ENCODE measurements at regions not wholly inside any gene's neighbourhood (a gene's known extent, or its start where the extent isn't known, plus 50 kb on each side); places are given as distances from the start of the nearest gene placed in this dataset.

DNA sequence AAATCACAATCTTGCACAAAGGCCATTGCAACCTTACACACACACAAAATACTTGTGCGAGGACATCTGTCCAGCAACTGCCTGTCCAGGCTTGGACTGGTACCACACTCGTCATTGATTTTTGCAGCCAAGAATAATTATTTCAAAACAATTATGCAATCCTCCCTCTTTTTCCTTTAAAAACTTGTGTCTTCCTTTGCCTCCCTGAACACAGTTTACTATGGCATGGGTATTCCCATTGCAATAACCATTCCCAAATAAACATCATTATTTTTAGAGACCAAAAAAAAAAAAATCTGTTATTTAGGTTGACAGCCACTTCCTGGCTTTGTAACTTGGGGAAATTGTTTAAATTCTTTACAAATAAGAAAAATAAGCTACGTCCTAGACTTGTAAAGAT lies 54.0 kb downstream of the C11orf91 start:
- DNase-seq (ENCODE audit: low spot score) = no peak

DNA sequence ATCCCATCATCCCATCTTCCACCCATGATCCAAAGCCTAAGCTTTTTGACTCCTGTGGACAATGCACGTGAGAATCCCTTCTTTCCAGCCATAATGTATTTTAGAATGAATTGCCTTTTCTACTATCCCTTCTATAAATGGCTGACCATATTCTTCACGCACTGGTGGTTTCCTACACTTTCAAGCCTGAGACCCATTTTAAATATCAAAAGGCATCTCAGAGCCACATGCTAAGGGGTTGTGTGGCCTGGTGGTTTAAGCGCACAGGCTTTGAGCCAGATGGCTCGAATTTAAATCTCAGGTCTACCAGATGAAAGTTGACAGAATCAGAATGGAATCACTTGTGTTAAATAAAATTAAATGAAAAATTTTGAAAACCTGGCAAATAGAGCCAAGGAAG lies 54.5 kb downstream of the C11orf91 start:
- no peak for DNase-seq (ENCODE audit: low spot score)

DNA sequence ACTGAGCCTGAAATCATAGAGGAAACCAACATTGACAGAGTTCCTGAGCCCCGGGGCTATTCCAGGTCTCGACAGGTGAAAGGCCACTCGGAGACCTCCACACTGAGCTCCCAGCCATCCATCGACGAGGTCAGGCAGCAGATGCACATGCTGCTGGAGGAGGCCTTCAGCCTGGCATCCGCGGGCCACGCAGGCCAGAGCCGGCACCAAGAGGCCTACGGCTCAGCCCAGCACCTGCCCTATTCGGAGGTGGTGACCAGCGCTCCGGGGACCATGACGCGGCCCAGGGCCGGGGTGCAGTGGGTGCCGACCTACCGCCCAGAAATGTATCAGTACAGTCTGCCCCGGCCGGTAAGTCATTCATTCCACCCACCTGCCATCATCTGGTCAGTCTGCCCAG lies 54.9 kb downstream of the C11orf91 start:
- DNase-seq (ENCODE audit: low spot score) = no peak

DNA sequence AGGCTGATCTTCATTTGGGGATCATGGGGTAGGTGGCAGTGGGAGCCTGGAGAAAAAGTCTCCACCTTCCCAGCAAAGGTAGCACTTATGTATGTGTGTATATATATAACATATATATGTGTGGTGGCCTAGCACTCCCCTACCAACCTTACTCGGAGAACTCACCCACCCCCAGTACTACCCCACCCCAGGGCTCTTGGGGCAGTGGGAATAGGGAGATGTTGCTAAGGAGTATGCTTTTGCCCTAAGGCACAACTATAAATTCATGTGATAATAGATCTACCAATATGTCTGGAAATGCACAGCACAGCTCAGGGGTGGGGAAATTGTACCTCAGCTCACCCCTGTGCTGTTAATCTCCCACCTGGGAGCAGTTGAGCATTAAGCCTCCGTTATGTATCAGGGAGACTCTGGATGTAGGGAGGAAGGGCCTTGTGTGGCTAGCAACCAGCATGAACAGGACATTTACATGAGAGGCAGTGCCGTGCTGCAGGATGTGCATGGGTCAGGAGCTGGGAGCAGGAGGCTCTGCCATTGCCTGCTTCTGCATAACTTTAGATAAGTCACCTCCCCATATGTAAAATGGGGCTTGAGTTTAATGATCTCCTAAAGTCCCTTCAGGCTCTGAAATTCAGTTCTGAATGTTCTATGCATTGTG lies 57.3 kb downstream of the C11orf91 start:
- DNase-seq (ENCODE audit: low spot score) = no peak

DNA sequence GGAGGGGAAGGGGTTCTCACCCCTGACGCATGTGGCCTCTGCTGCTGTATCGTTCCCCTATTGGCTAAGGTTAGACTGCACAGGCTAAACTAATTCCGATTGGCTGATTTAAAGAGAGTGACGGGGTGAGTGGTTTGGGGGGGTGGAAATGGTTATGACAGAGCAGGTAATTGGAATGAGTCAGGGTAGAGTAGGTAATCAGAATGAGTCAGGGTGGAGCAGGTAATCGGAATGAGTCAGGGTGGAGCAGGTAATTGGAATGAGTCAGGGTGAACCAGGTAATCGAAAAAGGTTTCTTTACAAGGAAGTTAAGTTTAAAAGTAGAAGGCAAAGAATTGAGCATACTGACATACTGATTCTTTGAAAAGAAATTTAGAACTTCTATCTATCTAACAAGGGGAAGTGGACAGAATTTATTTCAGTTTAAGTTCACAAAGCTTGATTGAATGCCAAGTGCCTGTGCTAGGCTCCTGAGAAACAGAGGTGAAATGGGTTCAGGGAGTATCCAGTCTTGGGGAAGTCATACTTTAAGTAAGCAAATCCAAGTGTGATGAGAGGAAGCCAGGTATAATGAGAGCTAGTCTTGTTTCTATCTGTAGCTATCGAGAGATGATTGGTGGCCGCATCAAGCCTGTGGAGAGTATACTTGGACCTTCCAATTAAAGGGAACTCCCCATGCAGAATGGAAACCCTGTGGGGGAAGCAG lies 58.0 kb downstream of the C11orf91 start:
- DNase-seq (ENCODE audit: low spot score) = no peak

DNA sequence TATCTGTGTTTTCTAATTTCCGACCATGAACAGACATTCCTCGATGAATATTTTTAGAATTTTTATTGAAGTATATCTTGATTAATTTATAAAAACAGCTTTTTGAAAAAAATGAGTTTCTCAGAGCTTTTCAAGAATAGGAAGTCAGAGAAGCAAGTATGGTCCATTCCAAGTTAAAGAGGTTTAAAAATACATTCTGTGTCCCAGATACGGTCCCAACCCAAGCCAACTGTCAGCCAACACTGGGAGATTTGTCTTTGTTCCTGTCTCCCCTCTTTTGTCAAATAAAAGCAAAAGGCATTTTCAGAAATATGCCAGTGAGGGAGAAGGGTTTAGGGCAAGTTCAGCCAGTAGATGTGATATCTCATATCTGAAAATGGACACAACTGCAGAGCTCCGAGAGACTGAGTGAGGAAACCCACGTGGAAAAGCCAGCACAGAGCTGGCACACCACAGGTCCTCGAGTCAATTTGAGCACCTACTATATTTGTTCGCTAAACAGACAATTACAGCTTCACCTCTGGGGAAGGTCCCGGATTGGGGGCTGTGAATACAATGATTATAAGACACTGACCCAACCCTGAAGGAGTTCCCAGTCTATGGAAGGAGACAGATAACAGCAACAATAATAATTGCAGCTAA lies 59.8 kb downstream of the C11orf91 start:
- DNase-seq (ENCODE audit: low spot score) = no peak

DNA sequence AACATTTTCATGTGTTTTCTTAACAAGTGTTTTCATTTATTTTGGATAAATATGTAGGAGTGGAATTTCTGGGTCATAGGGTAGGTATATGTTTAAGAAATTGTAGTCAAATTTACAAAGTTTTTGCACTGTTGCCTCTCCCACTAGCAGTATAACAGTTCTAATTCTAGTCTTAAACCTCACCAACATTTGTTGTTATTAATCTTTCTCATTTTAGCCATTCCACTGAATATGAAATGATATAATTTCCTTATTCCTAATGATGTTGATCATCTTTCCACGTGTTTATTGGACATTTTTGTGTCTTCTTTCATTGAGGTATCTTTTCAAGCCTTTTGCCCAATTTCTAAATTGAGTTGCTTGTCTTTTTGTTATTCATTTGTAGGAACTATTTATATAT lies 62.0 kb downstream of the C11orf91 start:
- no peak for DNase-seq (ENCODE audit: low spot score)

DNA sequence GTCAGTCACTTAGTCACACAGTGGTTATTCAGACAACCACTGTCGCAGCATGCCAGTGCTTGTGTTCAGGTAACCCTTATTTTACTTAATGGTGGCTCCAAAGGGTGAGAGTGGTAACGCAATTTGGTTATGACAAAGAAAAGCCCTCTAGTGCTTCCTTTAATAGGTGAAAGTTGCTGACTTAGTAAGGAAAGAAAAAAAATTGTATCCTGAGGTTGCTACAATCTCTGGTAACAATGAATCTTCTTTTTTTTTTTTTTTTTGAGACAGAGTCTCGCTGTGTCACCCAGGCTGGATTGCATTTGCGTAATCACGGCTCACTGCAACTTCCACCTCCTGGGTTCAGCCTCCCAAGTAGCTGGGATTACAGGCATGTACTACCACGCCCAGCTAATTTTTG lies 64.5 kb downstream of the C11orf91 start:
- DNase-seq (ENCODE audit: low spot score) = no peak

DNA sequence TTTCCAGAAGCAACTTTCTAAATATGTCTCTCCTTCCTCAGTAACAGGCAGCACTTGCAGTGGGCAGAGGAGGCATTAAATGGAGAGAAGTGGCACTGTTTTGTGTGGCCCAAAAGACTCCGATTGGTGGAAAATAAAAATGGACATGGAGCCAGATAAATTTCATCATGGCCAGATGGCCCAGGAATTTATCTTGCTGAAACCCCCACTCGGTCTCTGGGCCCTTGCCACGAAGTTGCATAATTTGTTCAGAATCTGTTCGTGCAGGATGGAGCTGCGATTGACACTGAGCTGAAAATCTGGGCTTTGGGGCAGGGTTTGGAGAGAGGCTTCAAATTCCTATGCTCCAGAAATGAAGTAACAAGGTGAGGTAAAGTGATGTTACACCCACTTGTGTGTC lies 65.5 kb downstream of the C11orf91 start:
- DNase-seq (ENCODE audit: low spot score) = no peak

DNA sequence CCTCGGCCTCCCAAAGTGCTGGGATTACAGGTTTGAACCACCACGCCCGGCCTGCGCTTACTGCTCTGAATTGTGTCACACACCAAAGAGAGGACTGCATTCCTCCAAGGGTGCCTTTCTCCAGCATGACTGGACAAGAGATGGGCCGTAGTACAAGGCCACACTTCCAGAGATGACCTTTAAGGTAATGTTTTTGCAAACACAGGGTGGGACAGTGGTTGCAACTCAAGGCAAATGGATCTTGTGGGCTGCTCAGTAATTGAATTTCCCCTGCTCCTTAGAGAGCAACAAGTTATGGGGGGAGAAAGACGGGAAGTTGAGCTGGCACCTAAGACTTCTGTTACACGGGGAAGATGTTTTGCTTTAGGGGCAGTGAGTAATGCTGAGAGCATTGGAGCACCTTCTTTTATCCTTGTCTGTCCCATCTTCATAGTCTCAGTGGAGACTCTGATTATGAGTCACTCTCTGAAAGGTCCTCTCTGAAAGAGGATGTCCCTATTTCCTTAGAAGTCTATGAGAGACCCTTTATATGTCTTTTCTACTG lies 66.3 kb downstream of the C11orf91 start:
- no peak for DNase-seq (ENCODE audit: low spot score)

DNA sequence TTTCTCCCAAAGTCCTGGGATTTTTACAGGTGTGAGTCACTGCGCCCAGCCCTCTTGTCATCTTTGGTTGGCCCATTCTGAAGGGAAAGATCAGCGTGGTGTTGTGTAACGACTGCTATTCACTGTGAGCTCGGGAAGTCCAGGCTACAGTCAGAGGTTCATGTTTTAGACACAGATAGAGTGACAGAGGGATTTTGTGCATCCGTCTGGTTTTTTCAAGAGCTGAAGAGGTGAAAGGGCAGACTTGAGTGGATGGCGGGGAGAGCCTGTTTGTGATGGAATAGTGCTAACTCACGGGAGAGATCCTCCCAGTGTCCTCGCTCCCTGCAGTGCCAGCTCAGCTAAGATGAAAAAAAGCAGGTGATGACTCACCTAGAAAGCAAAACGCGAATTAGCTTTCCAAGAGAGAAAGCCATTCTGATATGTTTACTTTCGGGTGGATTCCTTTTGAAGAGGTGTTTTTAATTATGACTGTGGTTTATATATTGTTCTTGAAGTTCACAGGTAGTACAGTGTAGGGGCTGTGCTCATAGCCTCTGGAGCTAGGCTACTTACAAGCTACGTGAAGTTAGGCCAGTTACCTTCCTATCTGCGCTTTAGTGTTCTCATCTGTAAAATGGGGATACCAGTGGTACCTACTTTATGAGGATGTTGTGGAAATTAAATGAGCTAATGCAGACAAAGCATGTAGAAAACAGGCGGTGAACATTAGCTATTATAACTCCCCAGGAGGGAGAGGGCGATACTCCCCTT lies 67.2 kb downstream of the C11orf91 start:
- no peak for DNase-seq (ENCODE audit: low spot score)

DNA sequence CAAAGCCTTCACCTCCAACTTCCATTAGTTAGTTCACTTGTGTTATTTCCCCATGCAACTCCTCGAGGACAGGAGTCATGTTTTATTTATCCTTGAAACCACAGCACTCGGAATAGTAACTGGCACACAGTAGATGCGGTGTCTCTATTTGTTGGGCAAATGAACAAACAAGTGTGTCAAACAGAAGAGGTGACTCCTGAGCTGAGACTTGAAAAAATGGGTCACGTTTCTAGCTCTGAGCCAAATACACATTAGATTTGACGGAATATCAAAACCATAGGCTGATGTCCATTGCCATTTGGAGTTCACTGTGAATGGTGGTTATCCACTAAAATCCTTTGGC lies 68.9 kb downstream of the C11orf91 start:
- no peak for DNase-seq (ENCODE audit: low spot score)

DNA sequence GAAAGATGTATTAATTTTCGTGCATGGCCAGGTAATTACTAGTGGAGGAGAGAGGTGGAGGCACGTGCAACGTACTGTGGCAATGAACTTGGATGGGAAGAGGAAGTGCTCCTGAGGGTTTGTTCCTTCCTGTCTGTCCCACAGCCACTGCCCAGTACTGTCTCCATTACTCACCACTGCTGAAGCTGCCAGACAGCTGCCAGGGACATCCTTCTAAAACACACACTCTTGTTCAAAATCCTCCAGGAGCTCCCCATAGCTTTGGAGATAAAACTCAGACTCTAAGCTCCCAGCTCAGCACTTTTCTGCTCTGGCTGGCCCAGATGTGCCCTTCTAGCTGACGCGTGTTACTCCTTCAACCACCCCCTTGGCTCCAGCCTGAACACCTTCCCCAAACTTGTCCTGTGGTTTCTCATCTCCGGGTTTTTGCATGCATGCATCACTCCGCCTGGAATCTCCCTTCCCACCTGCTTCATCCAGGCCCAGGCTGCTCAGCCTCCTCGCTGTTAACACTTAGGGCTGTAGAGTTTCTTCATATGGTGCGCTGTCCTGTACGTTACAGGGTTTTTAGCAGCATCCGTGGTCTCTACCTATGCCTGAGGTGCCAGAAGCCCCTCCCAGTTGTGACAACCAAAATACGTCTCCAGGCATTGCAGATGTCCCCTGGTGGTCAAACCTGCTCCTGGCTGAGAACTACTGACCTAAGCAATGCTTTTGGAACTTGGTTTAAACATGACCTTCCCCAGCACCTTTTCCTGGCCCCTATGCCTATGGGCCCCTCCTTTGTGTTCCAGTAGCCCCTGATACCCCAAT lies 69.5 kb downstream of the C11orf91 start:
- DNase-seq (ENCODE audit: low spot score) = no peak

DNA sequence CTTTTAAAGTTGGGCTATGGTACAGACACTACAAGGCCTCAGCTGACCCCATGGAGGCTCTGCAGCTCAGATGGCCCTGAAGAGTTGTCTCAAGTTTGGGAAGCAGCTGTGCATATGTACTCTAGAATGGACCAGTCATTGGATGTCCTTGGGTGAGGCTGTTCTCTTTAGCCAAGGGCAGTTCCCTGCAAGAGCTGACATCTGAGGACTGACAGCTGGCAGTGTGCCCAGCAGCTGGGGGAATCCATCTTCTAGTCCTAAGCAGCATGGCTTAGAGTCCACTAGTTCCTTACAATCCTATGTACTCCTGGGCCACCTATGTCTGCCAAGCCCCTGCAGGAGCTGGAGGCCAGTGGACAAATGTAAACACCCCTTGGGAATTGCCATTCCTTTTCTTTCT lies 76.5 kb downstream of the C11orf91 start:
- no peak for DNase-seq (ENCODE audit: low spot score)

DNA sequence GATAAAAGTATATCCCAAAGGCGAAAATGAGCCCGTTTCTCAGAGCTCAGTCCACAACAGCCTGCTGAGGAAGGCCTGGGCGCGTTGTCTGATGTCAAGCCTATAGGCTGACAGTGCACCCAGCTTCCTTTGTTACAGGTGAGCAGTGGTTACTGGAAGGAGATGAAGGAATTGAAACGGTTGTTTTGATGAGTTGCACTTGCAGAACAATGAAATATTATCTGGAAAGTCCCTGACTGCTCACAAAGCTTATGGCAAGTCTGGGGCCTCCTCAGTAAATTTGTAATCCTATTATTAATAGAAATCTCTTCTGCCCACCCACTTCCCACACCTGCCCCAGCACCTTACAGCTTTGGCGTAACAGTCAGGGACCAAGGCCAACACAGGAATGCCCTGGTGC lies 77.8 kb downstream of the C11orf91 start:
- DNase-seq (ENCODE audit: low spot score) = no peak

DNA sequence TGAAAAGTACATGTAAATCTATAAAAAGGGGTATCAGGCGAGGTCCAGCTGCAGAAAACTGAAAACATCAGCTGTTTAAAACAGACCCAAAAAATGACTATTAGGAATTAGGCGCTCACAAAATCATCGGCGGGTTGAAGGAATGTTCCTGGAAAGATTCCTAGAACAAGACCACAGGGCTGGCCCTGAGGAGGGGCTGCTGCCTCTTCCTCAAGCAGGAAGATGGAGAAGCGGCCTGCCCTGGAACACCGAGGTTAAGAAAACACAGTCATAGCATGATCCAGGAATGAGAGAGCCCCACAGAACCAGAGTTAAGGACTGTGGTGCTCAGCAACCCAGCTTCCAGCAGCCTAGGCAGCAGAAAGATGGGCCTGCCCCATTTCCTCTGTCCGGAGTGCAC lies 78.4 kb downstream of the C11orf91 start:
- no peak for DNase-seq (ENCODE audit: low spot score)

DNA sequence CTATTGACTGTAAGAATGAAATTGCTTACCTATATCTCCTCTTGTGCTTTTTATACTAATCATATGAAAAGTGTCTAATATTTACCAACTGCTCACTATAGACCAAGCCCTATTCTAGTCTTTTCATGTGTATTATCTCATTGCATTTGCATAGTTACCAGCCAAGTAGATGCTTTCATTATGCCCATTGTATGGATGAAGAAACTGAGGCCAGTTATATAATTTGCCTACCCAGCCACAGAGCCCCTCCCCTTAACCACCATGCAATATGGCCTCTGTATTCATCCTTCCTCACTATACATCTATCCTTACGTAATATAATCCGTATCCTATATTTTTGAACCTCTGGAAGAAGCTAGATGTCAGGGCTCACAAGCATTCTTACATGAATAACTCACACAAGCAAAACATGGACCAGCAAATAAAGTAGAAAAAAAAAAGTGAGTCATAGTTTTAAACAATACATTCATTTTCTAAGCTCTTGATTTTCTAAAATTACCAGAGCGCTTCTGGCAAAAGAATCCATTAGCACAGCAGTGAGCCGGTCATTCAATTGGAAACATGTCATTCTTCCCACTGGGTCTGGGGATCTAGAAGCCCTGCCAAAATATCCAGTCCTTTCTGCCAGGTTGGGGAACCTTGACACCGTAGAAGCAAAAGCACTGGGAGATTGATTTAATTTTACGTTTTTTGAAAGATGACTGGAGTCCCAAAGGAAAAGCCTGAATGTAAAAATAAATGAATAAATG lies 80.0 kb downstream of the C11orf91 start:
- DNase-seq (ENCODE audit: low spot score) = no peak

DNA sequence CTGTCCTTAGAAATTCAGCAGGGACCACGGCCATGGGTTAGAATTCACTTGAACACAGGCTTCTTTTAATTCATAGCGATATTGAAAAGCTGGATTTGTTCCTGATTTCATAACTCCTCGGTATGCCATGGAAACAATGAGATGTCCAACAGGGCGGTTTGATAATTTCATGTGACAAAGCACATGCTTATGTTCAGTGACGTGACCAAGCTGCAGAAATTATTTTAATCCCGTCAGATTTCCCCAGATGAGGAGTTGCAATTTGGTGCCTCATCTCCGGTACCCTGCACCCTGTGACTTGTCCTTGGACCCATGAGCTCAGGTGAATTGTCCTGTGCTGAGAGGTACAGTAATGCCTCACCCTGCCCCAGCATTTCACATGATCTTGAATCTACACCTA lies 81.7 kb downstream of the C11orf91 start:
- DNase-seq (ENCODE audit: low spot score) = no peak

DNA sequence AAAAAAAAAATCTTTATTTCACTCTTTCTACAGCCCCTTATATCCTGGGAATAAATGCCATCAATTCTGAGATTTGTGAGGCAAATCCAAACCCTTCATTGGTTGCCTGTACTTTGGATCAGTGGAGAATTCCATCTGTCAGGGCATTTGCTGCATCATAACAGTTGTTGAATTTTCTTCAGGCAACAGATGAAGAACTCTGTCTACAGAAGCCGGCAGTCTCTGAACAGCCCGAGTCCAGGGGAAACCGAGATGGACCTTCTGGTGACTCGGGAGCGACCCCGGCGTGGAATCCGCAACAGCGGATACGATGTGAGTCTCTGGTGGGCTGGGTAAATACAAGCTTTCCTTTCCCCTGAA lies 82.3 kb downstream of the C11orf91 start:
- no peak for DNase-seq (ENCODE audit: low spot score)

DNA sequence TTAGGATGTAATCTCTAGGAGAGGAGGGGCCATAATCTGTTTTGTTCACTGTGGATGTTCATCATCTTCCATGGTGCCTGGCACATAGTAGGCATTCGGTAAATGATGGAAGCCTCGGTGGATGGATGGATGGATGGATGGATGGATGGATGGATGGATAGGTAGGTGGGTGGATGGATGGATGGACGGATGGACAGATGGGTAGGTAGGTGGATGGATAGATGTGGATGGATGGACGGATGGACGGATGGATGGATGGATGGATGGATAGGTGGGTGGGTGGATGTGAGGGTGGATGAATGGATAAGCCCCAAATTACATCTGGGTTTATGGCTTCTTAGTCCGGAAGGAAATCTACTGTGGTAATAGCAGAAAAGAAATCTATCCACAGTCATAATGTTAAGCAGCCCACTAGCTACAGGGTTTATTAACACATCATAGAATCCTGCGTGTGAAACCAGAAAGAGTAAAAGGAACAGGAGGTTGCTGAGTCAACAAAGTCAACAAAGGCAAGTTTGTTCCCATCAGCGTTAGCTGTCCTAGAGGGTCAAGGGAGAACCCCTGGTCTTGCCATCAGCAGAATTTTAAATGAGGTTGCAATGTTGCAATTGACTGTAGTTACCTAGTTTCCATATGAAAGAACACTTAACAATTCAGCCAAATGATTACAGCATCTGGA lies 82.8 kb downstream of the C11orf91 start:
- DNase-seq (ENCODE audit: low spot score) = no peak

DNA sequence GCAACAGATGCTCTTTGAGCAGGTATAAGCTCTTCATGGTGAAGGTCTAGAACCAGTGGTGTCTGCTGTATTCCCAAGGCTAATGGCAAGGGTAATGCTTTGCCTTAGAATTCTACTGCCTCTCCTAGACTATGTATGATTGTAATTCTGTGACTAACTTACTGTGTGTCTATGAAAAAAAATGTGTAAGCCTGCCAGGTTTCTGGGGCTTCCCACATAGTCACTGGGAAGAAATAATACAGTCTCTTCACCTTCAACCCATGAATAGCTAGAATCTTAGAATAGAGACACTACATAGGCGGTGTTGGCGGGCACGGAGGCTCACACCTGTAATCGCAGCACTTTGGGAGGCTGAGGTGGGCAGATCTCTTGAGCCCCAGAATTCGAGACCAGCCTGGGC lies 84.1 kb downstream of the C11orf91 start:
- no peak for DNase-seq (ENCODE audit: low spot score)
